Cardiac fibroblast (primary cell): ENCODE measurements at regions not wholly inside any gene's neighbourhood (a gene's known extent, or its start where the extent isn't known, plus 50 kb on each side); places are given as distances from the start of the nearest gene placed in this dataset.
"Not testable (repeated sequence)": the region's sequence is repeated elsewhere in the genome, so short reads cannot be mapped to it uniquely, and the experiment has no call there.

Source experiments
- DNase-seq, 2 donors: peaks; one replicate each; pipeline versions ENCODE4 v3.0.0 to v3.0.0-alpha.2; 2010; ENCODE audit warnings: low read depth in 2 of 2
- H3K4me3 ChIP-seq, 2 donors: replicated peaks in 1 of 2; 1 replicate in 1 of 2; 2 replicates in 1 of 2; pipeline ENCODE4 v1.5.1; 2011; ENCODE audit warnings: low read depth in 2 of 2, low read length in 2 of 2, mild to moderate bottlenecking in 2 of 2, moderate library complexity in 1 of 2
- TF ChIP-seq, protein P1 (sequence below): IDR thresholded peaks from one replicate; pipeline ENCODE4 v1.5.1; 2011; ENCODE audit warnings: low read depth, mild to moderate bottlenecking, low read length, inconsistent platforms

DNA sequence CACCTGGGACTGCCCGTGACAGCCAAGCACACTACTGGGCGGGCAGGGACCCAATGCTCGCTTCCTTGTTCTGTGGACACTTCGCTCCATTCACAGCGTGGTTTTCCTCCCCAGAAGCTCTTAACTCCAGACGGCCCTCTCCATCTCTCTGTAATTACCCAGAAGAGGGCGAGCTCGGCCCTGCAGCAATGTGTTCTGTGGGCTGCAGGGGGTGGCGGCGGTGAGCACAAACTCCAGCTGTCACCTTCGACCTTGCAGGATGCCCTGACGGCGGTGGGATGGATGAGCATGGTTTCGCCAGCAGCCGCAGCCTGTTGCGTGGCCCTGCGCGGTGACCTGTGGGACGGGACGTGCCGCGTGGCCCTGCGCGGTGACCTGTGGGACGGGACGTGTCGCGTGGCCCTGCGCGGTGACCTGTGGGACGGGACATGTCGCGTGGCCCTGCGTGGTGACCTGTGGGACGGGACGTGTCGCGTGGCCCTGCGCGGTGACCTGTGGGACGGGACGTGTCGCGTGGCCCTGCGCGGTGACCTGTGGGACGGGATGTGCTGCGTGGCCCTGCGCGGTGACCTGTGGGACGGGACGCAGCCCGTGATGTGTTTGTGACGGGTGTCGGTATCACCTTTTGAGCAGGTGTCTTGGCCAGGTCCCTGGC lies 1204.7 kb downstream of the BRD1 start:
- TF ChIP-seq, protein P1, sequence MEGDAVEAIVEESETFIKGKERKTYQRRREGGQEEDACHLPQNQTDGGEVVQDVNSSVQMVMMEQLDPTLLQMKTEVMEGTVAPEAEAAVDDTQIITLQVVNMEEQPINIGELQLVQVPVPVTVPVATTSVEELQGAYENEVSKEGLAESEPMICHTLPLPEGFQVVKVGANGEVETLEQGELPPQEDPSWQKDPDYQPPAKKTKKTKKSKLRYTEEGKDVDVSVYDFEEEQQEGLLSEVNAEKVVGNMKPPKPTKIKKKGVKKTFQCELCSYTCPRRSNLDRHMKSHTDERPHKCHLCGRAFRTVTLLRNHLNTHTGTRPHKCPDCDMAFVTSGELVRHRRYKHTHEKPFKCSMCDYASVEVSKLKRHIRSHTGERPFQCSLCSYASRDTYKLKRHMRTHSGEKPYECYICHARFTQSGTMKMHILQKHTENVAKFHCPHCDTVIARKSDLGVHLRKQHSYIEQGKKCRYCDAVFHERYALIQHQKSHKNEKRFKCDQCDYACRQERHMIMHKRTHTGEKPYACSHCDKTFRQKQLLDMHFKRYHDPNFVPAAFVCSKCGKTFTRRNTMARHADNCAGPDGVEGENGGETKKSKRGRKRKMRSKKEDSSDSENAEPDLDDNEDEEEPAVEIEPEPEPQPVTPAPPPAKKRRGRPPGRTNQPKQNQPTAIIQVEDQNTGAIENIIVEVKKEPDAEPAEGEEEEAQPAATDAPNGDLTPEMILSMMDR = no peak
- no peak overlapping the region for H3K4me3 ChIP-seq
- DNase-seq = no peak

DNA sequence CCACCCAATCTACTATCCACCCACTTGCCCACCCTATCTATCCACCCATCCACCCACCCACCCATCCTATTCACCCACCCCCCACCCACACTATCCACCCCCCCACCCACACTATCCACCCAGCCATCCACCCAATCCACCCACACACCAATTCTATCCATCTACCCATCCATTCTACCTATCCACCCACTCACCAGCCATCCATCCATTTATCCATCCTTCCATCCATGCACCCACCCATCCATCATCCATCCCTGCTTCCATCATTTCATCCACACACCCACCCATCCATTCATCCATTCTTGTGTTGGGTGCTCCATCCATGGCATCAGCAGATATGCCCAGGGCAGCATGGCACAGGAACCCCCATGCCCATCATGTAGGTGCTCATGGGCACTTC lies 1206.6 kb downstream of the BRD1 start:
- TF ChIP-seq, protein P1 = no peak
- H3K4me3 ChIP-seq = no peak overlapping the region
- DNase-seq = no peak

- not testable (repeated sequence) for DNase-seq, H3K4me3 ChIP-seq
Observed at GRCh38 chr22:48620460-48620859, 1207.2 kb downstream of the BRD1 start.

- TF ChIP-seq, protein P1 = no peak
- H3K4me3 ChIP-seq = no peak overlapping the region
- no peak for DNase-seq
Observed at GRCh38 chr22:48619721-48620120, 1208.0 kb downstream of the BRD1 start.

DNA sequence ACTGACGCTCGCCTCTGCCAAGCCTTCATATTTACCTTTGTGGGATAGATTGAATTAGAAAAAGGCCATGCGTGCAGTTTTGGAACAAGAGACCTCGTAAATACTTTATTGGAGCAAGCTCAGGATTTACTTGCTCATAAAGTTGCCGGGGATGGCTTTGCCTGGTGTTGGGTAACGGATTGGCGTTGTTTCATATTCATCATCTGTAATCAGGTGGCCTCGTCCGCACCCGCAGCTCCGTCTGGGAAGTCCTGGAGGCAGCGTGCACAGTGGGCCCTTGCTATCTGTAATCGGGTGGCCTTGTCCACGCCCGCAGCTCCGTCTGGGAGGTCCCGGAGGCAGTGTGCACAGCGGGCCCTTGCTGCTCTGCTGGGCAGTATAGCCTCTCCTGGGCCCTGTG lies 1209.3 kb downstream of the BRD1 start:
- H3K4me3 ChIP-seq = no peak overlapping the region
- DNase-seq = no peak
- TF ChIP-seq, protein P1 = no peak

GRCh38 chr22:48616656-48617055 lies 1211.0 kb downstream of the BRD1 start:
- no peak for DNase-seq
- no peak overlapping the region for H3K4me3 ChIP-seq
- TF ChIP-seq, protein P1 = no peak

DNA sequence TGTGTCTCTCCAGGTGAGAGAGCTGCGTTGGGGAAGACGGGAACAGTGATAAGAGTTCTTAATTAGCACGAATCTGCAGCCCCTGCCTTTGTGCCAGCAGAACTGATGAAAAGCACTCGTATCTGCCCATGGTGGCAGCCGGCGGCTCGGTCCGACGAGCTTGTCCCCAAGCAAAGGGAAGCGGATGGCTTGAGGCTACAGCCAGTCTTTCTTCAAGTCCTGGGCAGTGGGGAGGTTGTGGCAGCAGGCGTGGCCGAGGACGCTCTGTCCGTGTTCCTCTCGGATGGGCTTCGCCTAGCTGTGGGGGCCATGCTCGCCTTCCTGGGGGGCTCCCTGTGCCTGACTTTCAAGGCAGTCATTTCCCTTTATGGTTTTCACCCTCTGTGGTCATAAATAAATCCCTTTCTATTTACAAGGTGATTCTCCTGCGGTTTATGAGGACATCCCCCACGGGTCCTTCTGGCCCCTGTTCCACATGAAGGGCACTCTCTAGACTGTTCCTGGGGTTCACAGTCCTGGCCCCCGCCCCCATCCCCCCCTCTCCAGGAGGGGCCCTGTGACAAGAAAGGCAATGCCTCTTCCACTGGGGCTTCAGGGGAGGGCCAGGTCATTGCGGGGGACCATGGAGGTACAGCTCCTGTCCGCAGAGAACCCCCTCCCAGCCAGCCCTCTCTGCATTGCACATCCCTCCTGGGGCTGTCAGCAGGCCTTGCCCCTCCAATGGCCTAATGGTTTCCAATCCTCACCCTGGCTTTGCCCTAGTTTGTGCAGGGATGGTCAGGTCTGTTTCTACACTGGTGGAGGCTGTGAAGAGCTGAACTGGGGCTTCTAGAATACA lies 1212.3 kb downstream of the BRD1 start:
- TF ChIP-seq, protein P1 = no peak
- DNase-seq = no peak
- no peak overlapping the region for H3K4me3 ChIP-seq
